ENCODE measurements at regions not wholly inside any gene's neighbourhood (a gene's known extent, or its start where the extent isn't known, plus 50 kb on each side); places are given as distances from the start of the nearest gene placed in this dataset.

GRCh38 chr5:57338068-57338867, 144.3 kb downstream of the ACTBL2 start:
- Mint-ChIP-seq H3K36me3 (no peaks in the 10 kb centered on the region), H3K4me1 (no peaks in the 10 kb centered on the region), H3K27me3 (ENCODE audit: low read depth in 2 of 2) (peaks cover 0 to 20% of the 10 kb centered on the region in 2 donors), H3K27ac (no peak overlapping the region), H3K9me3 (no peaks in the 10 kb centered on the region), H3K4me3 (no peak overlapping the region)
- peak; percentile 20 for TF ChIP-seq CTCF (IDR thresholded peaks at IDR 0.05)
- 61% methylated on average over 3 of the region's 4 CpGs for WGBS (ENCODE audit: insufficient coverage)
- ATAC-seq (no peak), DNase-seq (peak in 1 of 2 donors; percentile 29)
- Histone ChIP-seq H3K4me1 (ENCODE audit: control insufficient read depth, insufficient read depth, low read length) (no peaks in the 10 kb centered on the region), H3K9me3 (ENCODE audit: control insufficient read depth, insufficient read depth, low read length) (no peaks in the 10 kb centered on the region), H3K36me3 (ENCODE audit: control insufficient read depth, insufficient read depth, low read length) (no peaks in the 10 kb centered on the region), H3K4me3 (ENCODE audit: low read length) (no peak overlapping the region), H3K27ac (ENCODE audit: low read length) (no peak overlapping the region), H3K27me3 (ENCODE audit: control insufficient read depth, insufficient read depth, low read length) (no peaks in the 10 kb centered on the region)
- intact Hi-C loops (cut with micrococcal nuclease): no loop called here

GRCh38 chr5:57335092-57335660, 147.4 kb downstream of the ACTBL2 start:
- intact Hi-C loops (cut with micrococcal nuclease): no loop called here
- no peaks in the 10 kb centered on the region for H3K4me1 Mint-ChIP-seq
- DNase-seq (no peak), ATAC-seq (no peak)
- WGBS (ENCODE audit: insufficient coverage): 93% methylated on average over 1 of the region's 1 CpG
- no peaks in the 10 kb centered on the region for H3K27me3 ChIP-seq (ENCODE audit: control insufficient read depth, insufficient read depth, low read length)
- H3K27ac Mint-ChIP-seq: no peak overlapping the region
- no peak overlapping the region for H3K4me3 Mint-ChIP-seq
- H3K36me3 Mint-ChIP-seq: no peaks in the 10 kb centered on the region
- no peaks in the 10 kb centered on the region for H3K9me3 ChIP-seq (ENCODE audit: control insufficient read depth, insufficient read depth, low read length)
- no peaks in the 10 kb centered on the region for H3K36me3 ChIP-seq (ENCODE audit: control insufficient read depth, insufficient read depth, low read length)
- no peaks in the 10 kb centered on the region for H3K27me3 Mint-ChIP-seq (ENCODE audit: low read depth in 2 of 2)
- H3K27ac ChIP-seq (ENCODE audit: low read length): no peak overlapping the region
- no peak overlapping the region for H3K4me3 ChIP-seq (ENCODE audit: low read length)
- no peak for TF ChIP-seq CTCF (IDR thresholded peaks at IDR 0.05)
- no peaks in the 10 kb centered on the region for H3K4me1 ChIP-seq (ENCODE audit: control insufficient read depth, insufficient read depth, low read length)
- no peaks in the 10 kb centered on the region for H3K9me3 Mint-ChIP-seq

- intact Hi-C loops (cut with micrococcal nuclease): no loop called here
- no peaks in the 10 kb centered on the region for H3K9me3 ChIP-seq (ENCODE audit: control insufficient read depth, insufficient read depth, low read length)
- Mint-ChIP-seq H3K9me3 (no peaks in the 10 kb centered on the region), H3K27ac (no peak overlapping the region), H3K4me1 (no peaks in the 10 kb centered on the region), H3K27me3 (ENCODE audit: low read depth in 2 of 2) (no peaks in the 10 kb centered on the region), H3K4me3 (no peak overlapping the region), H3K36me3 (no peaks in the 10 kb centered on the region)
- no peaks in the 10 kb centered on the region for H3K27me3 ChIP-seq (ENCODE audit: control insufficient read depth, insufficient read depth, low read length)
- no peaks in the 10 kb centered on the region for H3K4me1 ChIP-seq (ENCODE audit: control insufficient read depth, insufficient read depth, low read length)
- WGBS (ENCODE audit: insufficient coverage): 67% methylated on average over 1 of the region's 1 CpG
- H3K36me3 ChIP-seq (ENCODE audit: control insufficient read depth, insufficient read depth, low read length): no peaks in the 10 kb centered on the region
- no peak overlapping the region for H3K4me3 ChIP-seq (ENCODE audit: low read length)
- DNase-seq: no peak
- no peak for ATAC-seq
- no peak for TF ChIP-seq CTCF (IDR thresholded peaks at IDR 0.05)
- H3K27ac ChIP-seq (ENCODE audit: low read length): no peak overlapping the region
These were observed 148.1 kb downstream of the ACTBL2 start for GRCh38 chr5:57334475-57334874.
